ENCODE measurements at regions not wholly inside any gene's neighbourhood (a gene's known extent, or its start where the extent isn't known, plus 50 kb on each side); places are given as distances from the start of the nearest gene placed in this dataset.

- no peak for TF ChIP-seq CTCF (conservative IDR thresholded peaks at IDR 0.05)
- H3K27ac ChIP-seq = no peak overlapping the region
Measured at GRCh38 chr21:20013851-20014250, 984.4 kb upstream of the NCAM2 start.

- no peak for TF ChIP-seq CTCF (conservative IDR thresholded peaks at IDR 0.05)
- H3K27ac ChIP-seq = no peak overlapping the region
Measured at GRCh38 chr21:20016435-20017005, 981.7 kb upstream of the NCAM2 start.

GRCh38 chr21:20020026-20020425 lies 978.2 kb upstream of the NCAM2 start:
- H3K27ac ChIP-seq = no peak overlapping the region
- no peak for TF ChIP-seq CTCF (conservative IDR thresholded peaks at IDR 0.05)

GRCh38 chr21:20023193-20023592 lies 975.0 kb upstream of the NCAM2 start:
- TF ChIP-seq CTCF (conservative IDR thresholded peaks at IDR 0.05) = no peak
- H3K27ac ChIP-seq = no peak overlapping the region

- TF ChIP-seq CTCF (conservative IDR thresholded peaks at IDR 0.05) = no peak
- no peak overlapping the region for H3K27ac ChIP-seq
Measured at GRCh38 chr21:20024741-20025140, 973.5 kb upstream of the NCAM2 start.

- H3K27ac ChIP-seq = no peak overlapping the region
- no peak for TF ChIP-seq CTCF (conservative IDR thresholded peaks at IDR 0.05)
Measured at GRCh38 chr21:20026543-20026942, 971.7 kb upstream of the NCAM2 start.

GRCh38 chr21:20030390-20030789 lies 967.8 kb upstream of the NCAM2 start:
- no peak overlapping the region for H3K27ac ChIP-seq

More at GRCh38 chr21:20030390-20030789, 967.8 kb upstream of the NCAM2 start:
- no peak for TF ChIP-seq CTCF (conservative IDR thresholded peaks at IDR 0.05)

All from VCaP (cell line).